Duodenal mucosa (tissue), 2 donors: ENCODE measurements at regions not wholly inside any gene's neighbourhood (a gene's known extent, or its start where the extent isn't known, plus 50 kb on each side); places are given as distances from the start of the nearest gene placed in this dataset.

Source experiments
- H3K27ac ChIP-seq: one replicate; pipeline ENCODE4 v1.7.0; 2013; ENCODE audit warnings: low read depth, low read length
- H3K27me3 ChIP-seq, 2 donors: one replicate each; pipeline ENCODE4 v1.7.0; 2013; ENCODE audit warnings: low read length in 2 of 2, control low read depth in 1 of 2; ENCODE audit not compliant: insufficient read depth in 2 of 2, control insufficient read depth in 1 of 2
- H3K36me3 ChIP-seq, 2 donors: one replicate each; pipeline ENCODE4 v1.7.0; 2013; ENCODE audit warnings: low read length in 2 of 2, control low read depth in 1 of 2; ENCODE audit not compliant: insufficient read depth in 2 of 2, control insufficient read depth in 1 of 2
- H3K4me1 ChIP-seq, 2 donors: one replicate each; pipeline ENCODE4 v1.7.0; 2013; ENCODE audit warnings: low read length in 2 of 2, control low read depth in 1 of 2; ENCODE audit not compliant: insufficient read depth in 2 of 2, control insufficient read depth in 1 of 2
- H3K4me3 ChIP-seq, 2 donors: one replicate each; pipeline ENCODE4 v1.7.0; 2013; ENCODE audit warnings: low read length in 2 of 2, low read depth in 1 of 2
- H3K9ac ChIP-seq, 2 donors: one replicate each; pipeline ENCODE4 v1.7.0; 2013; ENCODE audit warnings: low read length in 2 of 2, low read depth in 1 of 2
- H3K9me3 ChIP-seq, 2 donors: one replicate each; pipeline ENCODE4 v1.7.0; 2013; ENCODE audit warnings: low read length in 2 of 2, control low read depth in 1 of 2; ENCODE audit not compliant: control insufficient read depth in 1 of 2

GRCh38 chr3:144344925-144345548, 373.4 kb downstream of the DIPK2A start:
- H3K9me3 ChIP-seq: no peaks in the 10 kb centered on the region
- no peak overlapping the region for H3K9ac ChIP-seq
- H3K27ac ChIP-seq: no peak overlapping the region
- no peaks in the 10 kb centered on the region for H3K36me3 ChIP-seq
- H3K27me3 ChIP-seq: no peaks in the 10 kb centered on the region
- no peaks in the 10 kb centered on the region for H3K4me1 ChIP-seq
- H3K4me3 ChIP-seq: no peak overlapping the region

- Histone ChIP-seq H3K36me3 (no peaks in the 10 kb centered on the region), H3K27ac (no peak overlapping the region), H3K4me1 (no peaks in the 10 kb centered on the region), H3K9me3 (no peaks in the 10 kb centered on the region), H3K9ac (no peak overlapping the region), H3K27me3 (no peaks in the 10 kb centered on the region), H3K4me3 (no peak overlapping the region)
Observed at GRCh38 chr3:144350125-144350524, 378.5 kb downstream of the DIPK2A start.

GRCh38 chr3:144351011-144351410, 379.4 kb downstream of the DIPK2A start:
- Histone ChIP-seq H3K9ac (no peak overlapping the region), H3K27me3 (no peaks in the 10 kb centered on the region), H3K4me1 (no peaks in the 10 kb centered on the region), H3K27ac (no peak overlapping the region), H3K4me3 (no peak overlapping the region), H3K36me3 (no peaks in the 10 kb centered on the region), H3K9me3 (no peaks in the 10 kb centered on the region)

GRCh38 chr3:144351773-144352365, 380.2 kb downstream of the DIPK2A start:
- Histone ChIP-seq H3K9me3 (no peaks in the 10 kb centered on the region), H3K36me3 (no peaks in the 10 kb centered on the region), H3K9ac (no peak overlapping the region), H3K27ac (no peak overlapping the region), H3K4me3 (no peak overlapping the region), H3K4me1 (no peaks in the 10 kb centered on the region), H3K27me3 (no peaks in the 10 kb centered on the region)

GRCh38 chr3:144358191-144358590, 386.6 kb downstream of the DIPK2A start:
- H3K9ac ChIP-seq: no peak overlapping the region

GRCh38 chr3:144361002-144361401, 389.4 kb downstream of the DIPK2A start:
- Histone ChIP-seq H3K27me3 (no peaks in the 10 kb centered on the region), H3K9ac (no peak overlapping the region), H3K36me3 (no peaks in the 10 kb centered on the region), H3K27ac (no peak overlapping the region), H3K4me1 (no peaks in the 10 kb centered on the region), H3K9me3 (no peaks in the 10 kb centered on the region), H3K4me3 (no peak overlapping the region)

More at GRCh38 chr3:144358191-144358590, 386.6 kb downstream of the DIPK2A start:
- Histone ChIP-seq H3K9me3 (no peaks in the 10 kb centered on the region), H3K4me1 (no peaks in the 10 kb centered on the region), H3K4me3 (no peak overlapping the region), H3K27me3 (no peaks in the 10 kb centered on the region), H3K36me3 (no peaks in the 10 kb centered on the region), H3K27ac (no peak overlapping the region)

GRCh38 chr3:144362126-144362525, 390.5 kb downstream of the DIPK2A start:
- H3K27ac ChIP-seq: no peak overlapping the region
- no peaks in the 10 kb centered on the region for H3K4me1 ChIP-seq
- H3K36me3 ChIP-seq: no peaks in the 10 kb centered on the region
- H3K9ac ChIP-seq: no peak overlapping the region
- H3K9me3 ChIP-seq: peaks cover 0 to 1% of the 10 kb centered on the region in 2 donors
- no peak overlapping the region for H3K4me3 ChIP-seq
- no peaks in the 10 kb centered on the region for H3K27me3 ChIP-seq

- H3K9ac ChIP-seq: no peak overlapping the region
Observed at GRCh38 chr3:144363856-144364255, 392.2 kb downstream of the DIPK2A start.

GRCh38 chr3:144364737-144365136, 393.1 kb downstream of the DIPK2A start:
- Histone ChIP-seq H3K9me3 (peaks cover 3 to 5% of the 10 kb centered on the region in 2 donors), H3K4me3 (no peak overlapping the region), H3K4me1 (no peaks in the 10 kb centered on the region), H3K27ac (no peak overlapping the region), H3K36me3 (no peaks in the 10 kb centered on the region), H3K9ac (no peak overlapping the region), H3K27me3 (no peaks in the 10 kb centered on the region)

More at GRCh38 chr3:144363856-144364255, 392.2 kb downstream of the DIPK2A start:
- H3K27me3 ChIP-seq: no peaks in the 10 kb centered on the region
- no peaks in the 10 kb centered on the region for H3K4me1 ChIP-seq
- no peak overlapping the region for H3K4me3 ChIP-seq
- H3K36me3 ChIP-seq: no peaks in the 10 kb centered on the region
- H3K9me3 ChIP-seq: peaks cover under 1 to 5% of the 10 kb centered on the region in 2 donors
- no peak overlapping the region for H3K27ac ChIP-seq

- Histone ChIP-seq H3K9ac (no peak overlapping the region), H3K27ac (no peak overlapping the region), H3K4me1 (no peaks in the 10 kb centered on the region), H3K36me3 (no peaks in the 10 kb centered on the region), H3K27me3 (no peaks in the 10 kb centered on the region), H3K4me3 (no peak overlapping the region), H3K9me3 (peaks cover 3 to 5% of the 10 kb centered on the region in 2 donors)
Observed at GRCh38 chr3:144369129-144369879, 397.7 kb downstream of the DIPK2A start.
